Retinal pigment epithelial cell (primary cell): ENCODE measurements at regions not wholly inside any gene's neighbourhood (a gene's known extent, or its start where the extent isn't known, plus 50 kb on each side); places are given as distances from the start of the nearest gene placed in this dataset.
"Not testable (repeated sequence)": the region's sequence is repeated elsewhere in the genome, so short reads cannot be mapped to it uniquely, and the experiment has no call there.

Experiments used
- DNase-seq: peaks from one replicate; pipeline ENCODE4 v3.0.0-alpha.2; 2010; ENCODE audit warnings: low read depth
- H3K4me3 ChIP-seq: 2 replicates; pipeline ENCODE4 v1.5.1; 2011; ENCODE audit warnings: mild to moderate bottlenecking, low read length, control low read depth, moderate library complexity
- TF ChIP-seq, protein P1 (sequence below): conservative IDR thresholded peaks from 2 replicates; pipeline ENCODE4 v1.5.1; 2011; ENCODE audit warnings: low read depth, low read length, control low read depth, inconsistent platforms

DNA sequence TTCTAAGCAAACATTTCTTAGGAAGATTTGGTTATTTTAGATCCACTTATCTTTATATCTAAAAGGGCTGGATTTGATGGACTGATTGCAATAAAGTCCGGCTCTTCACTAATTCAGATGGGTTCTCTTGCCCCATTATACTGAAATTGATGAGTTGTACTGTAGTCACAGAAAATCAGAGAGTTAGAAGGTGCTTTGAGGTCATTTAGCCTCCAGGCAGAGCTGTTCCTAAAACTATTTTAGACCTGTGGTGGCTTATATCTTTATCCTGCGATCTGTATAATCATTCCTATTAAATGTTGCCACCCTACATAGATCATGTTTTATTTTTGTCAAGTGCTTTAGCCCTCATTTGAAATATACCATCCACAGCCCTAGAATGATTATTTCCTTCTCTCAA lies 61.3 kb upstream of the ATXN1 start:
- no peak overlapping the region for H3K4me3 ChIP-seq
- TF ChIP-seq, protein P1, sequence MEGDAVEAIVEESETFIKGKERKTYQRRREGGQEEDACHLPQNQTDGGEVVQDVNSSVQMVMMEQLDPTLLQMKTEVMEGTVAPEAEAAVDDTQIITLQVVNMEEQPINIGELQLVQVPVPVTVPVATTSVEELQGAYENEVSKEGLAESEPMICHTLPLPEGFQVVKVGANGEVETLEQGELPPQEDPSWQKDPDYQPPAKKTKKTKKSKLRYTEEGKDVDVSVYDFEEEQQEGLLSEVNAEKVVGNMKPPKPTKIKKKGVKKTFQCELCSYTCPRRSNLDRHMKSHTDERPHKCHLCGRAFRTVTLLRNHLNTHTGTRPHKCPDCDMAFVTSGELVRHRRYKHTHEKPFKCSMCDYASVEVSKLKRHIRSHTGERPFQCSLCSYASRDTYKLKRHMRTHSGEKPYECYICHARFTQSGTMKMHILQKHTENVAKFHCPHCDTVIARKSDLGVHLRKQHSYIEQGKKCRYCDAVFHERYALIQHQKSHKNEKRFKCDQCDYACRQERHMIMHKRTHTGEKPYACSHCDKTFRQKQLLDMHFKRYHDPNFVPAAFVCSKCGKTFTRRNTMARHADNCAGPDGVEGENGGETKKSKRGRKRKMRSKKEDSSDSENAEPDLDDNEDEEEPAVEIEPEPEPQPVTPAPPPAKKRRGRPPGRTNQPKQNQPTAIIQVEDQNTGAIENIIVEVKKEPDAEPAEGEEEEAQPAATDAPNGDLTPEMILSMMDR, result no peak
- no peak for DNase-seq

DNA sequence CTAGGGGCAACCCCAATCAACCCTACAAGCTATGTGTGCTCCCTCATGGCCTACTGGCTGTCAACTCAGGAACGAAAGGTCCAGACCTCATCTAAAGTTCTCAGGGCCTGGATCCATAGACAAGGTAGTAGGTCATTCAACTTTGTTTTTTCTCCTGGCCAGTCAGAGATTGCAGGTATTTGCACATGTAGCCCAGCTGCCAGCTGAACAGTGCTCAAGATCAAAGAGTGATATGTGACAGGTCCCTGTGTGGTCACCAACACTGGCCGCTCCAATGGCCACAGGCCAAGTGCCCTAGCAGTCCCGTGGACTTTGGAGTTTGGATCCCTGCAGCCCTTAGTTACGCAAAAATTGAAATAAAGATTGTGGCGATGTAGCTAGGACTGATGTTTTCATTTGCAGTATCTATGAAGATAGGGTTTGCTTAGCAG lies 60.6 kb upstream of the ATXN1 start:
- TF ChIP-seq, protein P1, result no peak
- no peak overlapping the region for H3K4me3 ChIP-seq
- DNase-seq, result no peak

DNA sequence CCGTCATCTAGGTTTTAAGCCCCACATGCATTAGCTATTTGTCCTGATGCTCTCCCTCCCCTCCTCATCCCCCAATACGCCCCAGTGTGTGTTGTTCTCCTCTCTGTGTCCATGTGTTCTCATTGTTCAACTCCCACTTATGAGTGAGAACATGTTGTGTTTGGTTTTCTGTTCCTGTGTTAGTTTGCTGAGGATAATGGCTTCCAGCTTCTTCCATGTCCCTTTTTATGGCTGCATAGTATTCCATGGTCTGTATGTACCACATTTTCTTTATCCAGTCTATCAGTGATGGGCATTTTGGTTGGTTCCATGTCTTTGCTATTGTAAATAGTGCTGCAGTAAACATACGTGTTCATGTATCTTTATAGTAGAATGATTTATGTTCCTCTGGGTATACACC lies 59.0 kb upstream of the ATXN1 start:
- H3K4me3 ChIP-seq, DNase-seq: not testable (repeated sequence)

DNA sequence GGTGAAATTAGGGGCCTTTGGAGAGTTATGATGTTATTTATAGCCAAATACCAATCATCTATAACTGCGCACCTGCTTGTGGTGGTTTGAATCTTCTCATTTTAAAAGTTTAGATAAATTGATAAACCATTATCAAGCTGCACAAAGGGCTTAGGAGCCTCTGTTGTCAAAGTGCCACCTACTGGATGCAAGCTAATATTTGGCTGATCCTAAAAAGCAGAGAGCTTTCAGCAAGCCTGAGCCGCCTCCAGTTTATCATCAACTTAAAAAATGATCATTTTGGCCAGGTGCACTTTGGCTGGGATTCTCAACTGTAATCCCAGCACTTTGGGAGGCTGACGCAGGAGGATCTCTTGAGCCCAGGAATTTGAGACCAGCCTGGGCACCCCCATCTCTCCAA lies 58.5 kb upstream of the ATXN1 start:
- H3K4me3 ChIP-seq, result no peak overlapping the region
- TF ChIP-seq, protein P1, result peak; percentile 52
- DNase-seq, result no peak

DNA sequence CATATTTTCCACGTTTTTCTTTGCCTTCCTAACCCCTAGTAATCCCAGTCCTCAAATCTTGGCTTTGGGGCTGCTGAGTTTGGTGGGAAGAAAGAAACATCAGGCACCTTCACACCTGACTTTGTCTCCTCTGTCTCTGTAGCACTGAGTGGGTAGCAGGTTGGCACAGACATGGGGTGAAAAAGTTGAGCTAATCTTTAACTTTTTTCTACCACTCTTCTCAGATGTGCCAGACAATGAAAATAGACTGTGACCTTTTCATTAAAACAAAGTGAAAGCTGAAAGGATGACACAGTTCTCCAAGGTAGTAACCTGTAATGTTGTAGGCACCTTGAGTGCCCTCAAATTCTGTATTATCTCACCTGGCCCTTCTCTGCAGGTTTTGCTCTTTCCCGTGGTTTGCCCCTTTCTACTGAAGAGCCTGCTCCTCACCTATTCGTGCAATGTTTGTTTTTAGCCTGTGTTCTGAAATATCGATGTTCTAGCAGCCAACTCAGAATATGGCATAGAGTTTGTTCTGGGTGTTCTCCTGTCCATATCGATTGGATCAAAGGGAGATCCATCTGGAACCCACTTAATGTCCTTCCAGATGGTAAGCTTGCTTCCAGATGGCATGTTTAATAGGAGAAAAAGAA lies 57.8 kb upstream of the ATXN1 start:
- TF ChIP-seq, protein P1, result no peak
- no peak overlapping the region for H3K4me3 ChIP-seq
- DNase-seq, result no peak

DNA sequence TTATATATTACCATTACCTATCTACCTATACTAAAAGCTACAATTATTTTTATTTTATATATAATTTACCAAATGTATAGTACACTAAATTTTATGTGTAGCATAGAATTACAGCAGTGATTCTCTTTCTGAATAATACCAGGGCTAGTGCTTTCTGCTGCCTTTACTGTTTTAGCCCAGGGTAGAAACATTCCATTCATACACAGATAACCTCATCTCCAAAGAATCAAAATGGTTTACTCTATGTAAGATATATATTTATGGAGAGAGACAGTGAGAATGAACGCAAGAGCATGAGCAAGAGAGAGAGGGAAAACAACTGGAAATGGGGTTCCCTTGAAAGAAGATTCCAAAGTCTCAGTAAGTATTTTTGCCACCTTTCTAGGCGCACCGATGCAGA lies 56.3 kb upstream of the ATXN1 start:
- DNase-seq, result no peak
- H3K4me3 ChIP-seq, result no peak overlapping the region
- TF ChIP-seq, protein P1, result no peak

DNA sequence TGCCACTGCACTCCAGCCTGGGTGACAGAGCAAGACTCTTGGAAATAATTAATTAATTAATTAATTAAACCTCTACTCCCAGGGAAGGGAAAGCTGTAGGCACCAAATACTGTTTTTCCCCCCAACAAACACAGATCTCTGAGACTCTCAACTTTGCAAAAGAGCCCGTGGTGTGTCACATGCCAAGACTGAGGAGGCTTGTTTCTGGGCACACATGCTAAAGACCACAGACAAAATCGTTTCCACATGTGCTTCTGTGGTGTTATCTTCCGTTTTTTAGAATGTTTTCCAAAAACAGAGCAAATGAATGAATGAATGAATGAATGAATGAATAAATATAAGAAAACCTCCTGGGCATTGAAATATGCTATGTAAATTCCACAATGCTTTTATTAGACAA lies 55.6 kb upstream of the ATXN1 start:
- TF ChIP-seq, protein P1, result no peak
- DNase-seq, result no peak
- no peak overlapping the region for H3K4me3 ChIP-seq
